ENCODE measurements at regions not wholly inside any gene's neighbourhood (a gene's known extent, or its start where the extent isn't known, plus 50 kb on each side); places are given as distances from the start of the nearest gene placed in this dataset.

DNA sequence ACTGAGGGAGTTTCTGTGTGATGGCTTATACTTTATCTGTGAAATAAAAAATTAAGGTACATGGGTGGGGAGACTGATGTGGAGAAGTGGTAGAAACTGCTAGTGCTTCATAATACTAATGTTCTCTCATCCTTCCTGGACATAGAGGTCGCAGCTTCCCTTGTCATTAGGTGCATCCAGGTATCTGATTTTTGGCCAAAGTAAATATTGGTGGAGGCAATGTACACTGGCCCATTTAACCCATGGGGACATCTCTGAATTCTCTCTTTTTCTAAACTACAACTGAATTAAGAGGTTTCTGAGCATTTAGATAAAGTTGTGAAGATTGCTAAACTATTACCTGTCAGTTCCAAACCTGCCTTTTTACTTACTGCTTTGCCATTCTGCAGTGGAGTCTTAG lies 140.9 kb upstream of the CHORDC1 start:
- no TSS peak for BruUV-seq (replicated peaks)
- H3K27me3 ChIP-seq (ENCODE audit: low read length): peaks cover 11% of the 10 kb centered on the region; the same call in 1 of the 2 replicates

DNA sequence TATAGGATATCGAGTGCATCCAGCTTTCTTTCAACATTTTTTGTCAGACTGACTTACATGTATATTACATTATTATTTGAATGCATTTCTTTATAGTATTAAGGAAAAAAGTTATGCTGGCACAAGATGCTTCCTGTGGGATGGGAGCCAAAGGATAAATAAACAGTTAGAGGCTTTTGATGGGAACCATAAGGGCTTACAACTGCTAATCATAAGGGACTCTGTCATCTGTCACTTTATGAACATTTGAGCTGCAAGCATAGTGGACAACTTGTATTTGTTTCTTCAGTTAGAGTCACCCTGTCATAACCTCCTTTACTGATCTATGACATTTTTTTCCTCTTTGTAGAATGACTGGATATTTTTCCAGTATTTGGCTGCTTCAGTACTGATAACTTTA lies 132.4 kb upstream of the CHORDC1 start:
- Histone ChIP-seq H3K27ac (ENCODE audit: low read length) (no peak overlapping the region), H2AFZ (ENCODE audit: low read length) (no peak overlapping the region), H3F3A (ENCODE audit: low read length, unreplicated experiment) (no peaks in the 10 kb centered on the region), H3K9me3 (ENCODE audit: low read length) (no peaks in the 10 kb centered on the region), H3K9me2 (replicated peaks; ENCODE audit: low read length) (no peaks in the 10 kb centered on the region), H3K79me2 (ENCODE audit: low read length) (no peaks in the 10 kb centered on the region), H3K4me2 (ENCODE audit: low read length) (no peak overlapping the region), H3K9ac (ENCODE audit: low read length) (no peak overlapping the region), H3K4me1 (ENCODE audit: insufficient read depth, low read length) (no peaks in the 10 kb centered on the region), H3K4me3 (ENCODE audit: low read length) (no peak overlapping the region), H3K27me3 (ENCODE audit: low read length) (peaks cover 5% of the 10 kb centered on the region; the same call in 1 of the 2 replicates), H4K20me1 (ENCODE audit: low read length) (no peaks in the 10 kb centered on the region), H3K36me3 (ENCODE audit: low read depth, low read length) (no peaks in the 10 kb centered on the region)
- ChIA-PET POLR2A (ENCODE audit: unreplicated experiment) (no interaction called here), CTCF (no interaction called here)
- TF ChIP-seq, protein P1, sequence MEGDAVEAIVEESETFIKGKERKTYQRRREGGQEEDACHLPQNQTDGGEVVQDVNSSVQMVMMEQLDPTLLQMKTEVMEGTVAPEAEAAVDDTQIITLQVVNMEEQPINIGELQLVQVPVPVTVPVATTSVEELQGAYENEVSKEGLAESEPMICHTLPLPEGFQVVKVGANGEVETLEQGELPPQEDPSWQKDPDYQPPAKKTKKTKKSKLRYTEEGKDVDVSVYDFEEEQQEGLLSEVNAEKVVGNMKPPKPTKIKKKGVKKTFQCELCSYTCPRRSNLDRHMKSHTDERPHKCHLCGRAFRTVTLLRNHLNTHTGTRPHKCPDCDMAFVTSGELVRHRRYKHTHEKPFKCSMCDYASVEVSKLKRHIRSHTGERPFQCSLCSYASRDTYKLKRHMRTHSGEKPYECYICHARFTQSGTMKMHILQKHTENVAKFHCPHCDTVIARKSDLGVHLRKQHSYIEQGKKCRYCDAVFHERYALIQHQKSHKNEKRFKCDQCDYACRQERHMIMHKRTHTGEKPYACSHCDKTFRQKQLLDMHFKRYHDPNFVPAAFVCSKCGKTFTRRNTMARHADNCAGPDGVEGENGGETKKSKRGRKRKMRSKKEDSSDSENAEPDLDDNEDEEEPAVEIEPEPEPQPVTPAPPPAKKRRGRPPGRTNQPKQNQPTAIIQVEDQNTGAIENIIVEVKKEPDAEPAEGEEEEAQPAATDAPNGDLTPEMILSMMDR (conservative IDR thresholded peaks at IDR 0.05; ENCODE audit: low read depth, low read length): no peak
- TF ChIP-seq EZH2phosphoT487 (IDR thresholded peaks at IDR 0.05; ENCODE audit: borderline replicate concordance, low read length) (no peak), EZH2 (IDR thresholded peaks at IDR 0.05; ENCODE audit: low read length, unreplicated experiment) (no peak)
- BruUV-seq (replicated peaks): no TSS peak
- DNase-seq (no peak), ATAC-seq (no peak)
- intact Hi-C loops (cut with micrococcal nuclease): no loop called here

More for the DNA sequence above, 140.9 kb upstream of the CHORDC1 start:
- DNase-seq: no peak
- intact Hi-C loops (cut with micrococcal nuclease): no loop called here
- no peaks in the 10 kb centered on the region for H3K9me2 ChIP-seq (replicated peaks; ENCODE audit: low read length)
- H3F3A ChIP-seq (ENCODE audit: low read length, unreplicated experiment): no peaks in the 10 kb centered on the region
- H3K9me3 ChIP-seq (ENCODE audit: low read length): no peaks in the 10 kb centered on the region
- H3K4me3 ChIP-seq (ENCODE audit: low read length): no peak overlapping the region
- no peaks in the 10 kb centered on the region for H3K79me2 ChIP-seq (ENCODE audit: low read length)
- H4K20me1 ChIP-seq (ENCODE audit: low read length): no peaks in the 10 kb centered on the region
- no peak overlapping the region for H2AFZ ChIP-seq (ENCODE audit: low read length)
- no peaks in the 10 kb centered on the region for H3K4me1 ChIP-seq (ENCODE audit: insufficient read depth, low read length)
- TF ChIP-seq, protein P1 (conservative IDR thresholded peaks at IDR 0.05; ENCODE audit: low read depth, low read length): no peak
- no peak for TF ChIP-seq EZH2phosphoT487 (IDR thresholded peaks at IDR 0.05; ENCODE audit: borderline replicate concordance, low read length)
- no peak for TF ChIP-seq EZH2 (IDR thresholded peaks at IDR 0.05; ENCODE audit: low read length, unreplicated experiment)
- H3K4me2 ChIP-seq (ENCODE audit: low read length): no peak overlapping the region
- no peak overlapping the region for H3K9ac ChIP-seq (ENCODE audit: low read length)
- ATAC-seq: no peak
- H3K36me3 ChIP-seq (ENCODE audit: low read depth, low read length): no peaks in the 10 kb centered on the region
- H3K27ac ChIP-seq (ENCODE audit: low read length): no peak overlapping the region
- ChIA-PET POLR2A (ENCODE audit: unreplicated experiment) (no interaction called here), CTCF (no interaction called here)

DNA sequence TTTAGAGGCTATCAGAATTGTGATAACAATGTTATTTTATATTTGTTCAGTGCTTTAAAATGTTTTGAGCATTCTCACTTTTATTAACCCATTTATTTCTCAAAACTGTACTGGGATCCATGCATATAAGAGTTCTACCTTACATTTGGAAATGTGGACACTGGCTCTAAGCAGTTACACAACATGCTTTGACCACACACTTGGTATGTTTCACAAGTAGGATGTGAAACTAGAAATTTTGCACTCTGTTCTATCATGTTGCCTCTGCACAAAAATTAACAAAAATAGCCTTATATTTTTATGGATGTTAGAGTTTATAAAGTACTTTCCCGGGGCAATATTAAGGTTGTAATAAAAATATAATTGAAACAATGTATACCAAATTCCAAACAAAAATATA lies 126.9 kb upstream of the CHORDC1 start:
- H3K9me2 ChIP-seq (replicated peaks; ENCODE audit: low read length): no peaks in the 10 kb centered on the region
- H3K4me2 ChIP-seq (ENCODE audit: low read length): no peak overlapping the region
- ChIA-PET POLR2A (ENCODE audit: unreplicated experiment) (no interaction called here), CTCF (no interaction called here)
- H2AFZ ChIP-seq (ENCODE audit: low read length): no peak overlapping the region
- ATAC-seq: no peak
- no peaks in the 10 kb centered on the region for H3K36me3 ChIP-seq (ENCODE audit: low read depth, low read length)
- TF ChIP-seq EZH2phosphoT487 (IDR thresholded peaks at IDR 0.05; ENCODE audit: borderline replicate concordance, low read length): no peak
- TF ChIP-seq EZH2 (IDR thresholded peaks at IDR 0.05; ENCODE audit: low read length, unreplicated experiment): no peak
- TF ChIP-seq, protein P1 (conservative IDR thresholded peaks at IDR 0.05; ENCODE audit: low read depth, low read length): no peak
- H3K79me2 ChIP-seq (ENCODE audit: low read length): no peaks in the 10 kb centered on the region
- no peaks in the 10 kb centered on the region for H3F3A ChIP-seq (ENCODE audit: low read length, unreplicated experiment)
- BruUV-seq (replicated peaks): no TSS peak
- H3K9me3 ChIP-seq (ENCODE audit: low read length): no peaks in the 10 kb centered on the region
- H3K4me1 ChIP-seq (ENCODE audit: insufficient read depth, low read length): no peaks in the 10 kb centered on the region
- H3K9ac ChIP-seq (ENCODE audit: low read length): no peak overlapping the region
- H3K4me3 ChIP-seq (ENCODE audit: low read length): no peak overlapping the region
- DNase-seq: no peak
- H4K20me1 ChIP-seq (ENCODE audit: low read length): no peaks in the 10 kb centered on the region
- intact Hi-C loops (cut with micrococcal nuclease): no loop called here
- H3K27ac ChIP-seq (ENCODE audit: low read length): no peak overlapping the region
- H3K27me3 ChIP-seq (ENCODE audit: low read length): peaks cover 19% of the 10 kb centered on the region
